ENCODE measurements at regions not wholly inside any gene's neighbourhood (a gene's known extent, or its start where the extent isn't known, plus 50 kb on each side); places are given as distances from the start of the nearest gene placed in this dataset.

- TF ChIP-seq CTCF (conservative IDR thresholded peaks at IDR 0.05; ENCODE audit: control insufficient read depth, insufficient read depth, low read depth, low read length) = no peak
- no peak for DNase-seq (ENCODE audit: low read depth)
- H3K4me3 ChIP-seq (ENCODE audit: control insufficient read depth, low read depth, low read length) = no peak overlapping the region
These were observed 766.7 kb upstream of the GOLIM4 start for GRCh38 chr3:168862466-168862865.

GRCh38 chr3:168860592-168860991 lies 764.9 kb upstream of the GOLIM4 start:
- no peak for TF ChIP-seq CTCF (conservative IDR thresholded peaks at IDR 0.05; ENCODE audit: control insufficient read depth, insufficient read depth, low read depth, low read length)
- H3K4me3 ChIP-seq (ENCODE audit: control insufficient read depth, low read depth, low read length) = no peak overlapping the region
- DNase-seq (ENCODE audit: low read depth) = no peak

GRCh38 chr3:168860028-168860427 lies 764.3 kb upstream of the GOLIM4 start:
- DNase-seq (ENCODE audit: low read depth) = no peak
- no peak for TF ChIP-seq CTCF (conservative IDR thresholded peaks at IDR 0.05; ENCODE audit: control insufficient read depth, insufficient read depth, low read depth, low read length)
- no peak overlapping the region for H3K4me3 ChIP-seq (ENCODE audit: control insufficient read depth, low read depth, low read length)

- no peak for DNase-seq (ENCODE audit: low read depth)
- no peak overlapping the region for H3K4me3 ChIP-seq (ENCODE audit: control insufficient read depth, low read depth, low read length)
- no peak for TF ChIP-seq CTCF (conservative IDR thresholded peaks at IDR 0.05; ENCODE audit: control insufficient read depth, insufficient read depth, low read depth, low read length)
These were observed 763.9 kb upstream of the GOLIM4 start for GRCh38 chr3:168859574-168859973.

- no peak for TF ChIP-seq CTCF (conservative IDR thresholded peaks at IDR 0.05; ENCODE audit: control insufficient read depth, insufficient read depth, low read depth, low read length)
- H3K4me3 ChIP-seq (ENCODE audit: control insufficient read depth, low read depth, low read length) = no peak overlapping the region
- DNase-seq (ENCODE audit: low read depth) = no peak
These were observed 763.4 kb upstream of the GOLIM4 start for GRCh38 chr3:168859143-168859542.

GRCh38 chr3:168858327-168858726 lies 762.6 kb upstream of the GOLIM4 start:
- DNase-seq (ENCODE audit: low read depth) = no peak
- no peak for TF ChIP-seq CTCF (conservative IDR thresholded peaks at IDR 0.05; ENCODE audit: control insufficient read depth, insufficient read depth, low read depth, low read length)

GRCh38 chr3:168850109-168850508 lies 754.4 kb upstream of the GOLIM4 start:
- no peak for TF ChIP-seq CTCF (conservative IDR thresholded peaks at IDR 0.05; ENCODE audit: control insufficient read depth, insufficient read depth, low read depth, low read length)
- DNase-seq (ENCODE audit: low read depth) = no peak
- no peak overlapping the region for H3K4me3 ChIP-seq (ENCODE audit: control insufficient read depth, low read depth, low read length)

More at GRCh38 chr3:168858327-168858726, 762.6 kb upstream of the GOLIM4 start:
- no peak overlapping the region for H3K4me3 ChIP-seq (ENCODE audit: control insufficient read depth, low read depth, low read length)

Data from fibroblast of mammary gland (primary cell).